ENCODE measurements at regions not wholly inside any gene's neighbourhood (a gene's known extent, or its start where the extent isn't known, plus 50 kb on each side); places are given as distances from the start of the nearest gene placed in this dataset.
"Not testable (repeated sequence)": the region's sequence is repeated elsewhere in the genome, so short reads cannot be mapped to it uniquely, and the experiment has no call there.

- no peak for DNase-seq
These were observed 50.1 kb upstream of the SIRPA start for GRCh38 chr20:1845163-1845523.

- DNase-seq: peak; percentile 2
These were observed 50.7 kb upstream of the SIRPA start for GRCh38 chr20:1844325-1845162.

- no peak for DNase-seq
These were observed 52.9 kb upstream of the SIRPA start for GRCh38 chr20:1842281-1842680.

GRCh38 chr20:1841554-1842140, 53.6 kb upstream of the SIRPA start:
- no peak for DNase-seq

GRCh38 chr20:1840817-1841553, 54.2 kb upstream of the SIRPA start:
- no peak for DNase-seq

GRCh38 chr20:1839376-1840317, 55.6 kb upstream of the SIRPA start:
- not testable (repeated sequence) for DNase-seq

- no peak for DNase-seq
These were observed 56.5 kb upstream of the SIRPA start for GRCh38 chr20:1838556-1839279.

- DNase-seq: no peak
These were observed 59.8 kb upstream of the SIRPA start for GRCh38 chr20:1835186-1836035.

- DNase-seq: no peak
These were observed 61.2 kb upstream of the SIRPA start for GRCh38 chr20:1833728-1834726.

- no peak for DNase-seq
These were observed 62.0 kb upstream of the SIRPA start for GRCh38 chr20:1833216-1833615.

GRCh38 chr20:1832634-1833033, 62.6 kb upstream of the SIRPA start:
- no peak for DNase-seq

GRCh38 chr20:1831606-1832005, 63.6 kb upstream of the SIRPA start:
- DNase-seq: no peak

- DNase-seq: no peak
These were observed 64.1 kb upstream of the SIRPA start for GRCh38 chr20:1831096-1831495.

GRCh38 chr20:1830240-1830639, 65.0 kb upstream of the SIRPA start:
- no peak for DNase-seq

- DNase-seq: no peak
These were observed 65.7 kb upstream of the SIRPA start for GRCh38 chr20:1829531-1829930.

GRCh38 chr20:1828786-1829131, 66.4 kb upstream of the SIRPA start:
- DNase-seq: no peak

- no peak for DNase-seq
These were observed 67.0 kb upstream of the SIRPA start for GRCh38 chr20:1827974-1828785.

- DNase-seq: no peak
These were observed 67.7 kb upstream of the SIRPA start for GRCh38 chr20:1827510-1827973.

GRCh38 chr20:1825938-1826445, 69.2 kb upstream of the SIRPA start:
- DNase-seq: no peak
